Astrocyte of the cerebellum (primary cell): ENCODE measurements at regions not wholly inside any gene's neighbourhood (a gene's known extent, or its start where the extent isn't known, plus 50 kb on each side); places are given as distances from the start of the nearest gene placed in this dataset.
"Not testable (repeated sequence)": the region's sequence is repeated elsewhere in the genome, so short reads cannot be mapped to it uniquely, and the experiment has no call there.

Experiments
- DNase-seq: peaks from one replicate; pipeline ENCODE4 v3.0.0-alpha.2; 2011; ENCODE audit warnings: low read depth
- H3K4me3 ChIP-seq: 2 replicates; pipeline ENCODE4 v1.5.1; 2011; ENCODE audit warnings: mild to moderate bottlenecking, low read depth, low read length, moderate library complexity
- in situ Hi-C: cut with HindIII; loops from 2 replicates; pipeline ENCODE4 v1.10.0; 2017; ENCODE audit warnings: low sequenced_read_pairs
- TF ChIP-seq, protein P1 (sequence below): IDR thresholded peaks from 2 replicates; pipeline ENCODE4 v1.5.1; 2012; ENCODE audit warnings: low read length, low read depth, moderate library complexity, mild to moderate bottlenecking; ENCODE audit errors: missing control alignments

DNA sequence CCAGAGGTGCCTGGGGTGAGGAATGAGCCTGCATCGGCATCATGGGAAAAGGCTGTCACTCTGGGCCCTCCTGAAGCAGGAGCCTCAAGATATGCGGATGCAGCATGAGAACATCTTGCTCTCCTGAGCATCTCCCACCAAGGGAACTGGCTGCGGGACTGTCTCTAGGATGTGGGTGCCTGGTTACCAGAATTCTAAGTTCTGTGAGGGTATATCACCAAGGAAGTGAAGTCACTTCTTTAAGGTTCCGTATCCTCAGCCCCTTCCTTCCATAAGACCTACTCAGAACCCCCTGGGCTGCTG lies 86.9 kb downstream of the GGTLC2 start:
- TF ChIP-seq, protein P1, sequence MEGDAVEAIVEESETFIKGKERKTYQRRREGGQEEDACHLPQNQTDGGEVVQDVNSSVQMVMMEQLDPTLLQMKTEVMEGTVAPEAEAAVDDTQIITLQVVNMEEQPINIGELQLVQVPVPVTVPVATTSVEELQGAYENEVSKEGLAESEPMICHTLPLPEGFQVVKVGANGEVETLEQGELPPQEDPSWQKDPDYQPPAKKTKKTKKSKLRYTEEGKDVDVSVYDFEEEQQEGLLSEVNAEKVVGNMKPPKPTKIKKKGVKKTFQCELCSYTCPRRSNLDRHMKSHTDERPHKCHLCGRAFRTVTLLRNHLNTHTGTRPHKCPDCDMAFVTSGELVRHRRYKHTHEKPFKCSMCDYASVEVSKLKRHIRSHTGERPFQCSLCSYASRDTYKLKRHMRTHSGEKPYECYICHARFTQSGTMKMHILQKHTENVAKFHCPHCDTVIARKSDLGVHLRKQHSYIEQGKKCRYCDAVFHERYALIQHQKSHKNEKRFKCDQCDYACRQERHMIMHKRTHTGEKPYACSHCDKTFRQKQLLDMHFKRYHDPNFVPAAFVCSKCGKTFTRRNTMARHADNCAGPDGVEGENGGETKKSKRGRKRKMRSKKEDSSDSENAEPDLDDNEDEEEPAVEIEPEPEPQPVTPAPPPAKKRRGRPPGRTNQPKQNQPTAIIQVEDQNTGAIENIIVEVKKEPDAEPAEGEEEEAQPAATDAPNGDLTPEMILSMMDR = no peak
- DNase-seq = no peak
- H3K4me3 ChIP-seq = no peak overlapping the region
- in situ Hi-C loops = no loop called here

DNA sequence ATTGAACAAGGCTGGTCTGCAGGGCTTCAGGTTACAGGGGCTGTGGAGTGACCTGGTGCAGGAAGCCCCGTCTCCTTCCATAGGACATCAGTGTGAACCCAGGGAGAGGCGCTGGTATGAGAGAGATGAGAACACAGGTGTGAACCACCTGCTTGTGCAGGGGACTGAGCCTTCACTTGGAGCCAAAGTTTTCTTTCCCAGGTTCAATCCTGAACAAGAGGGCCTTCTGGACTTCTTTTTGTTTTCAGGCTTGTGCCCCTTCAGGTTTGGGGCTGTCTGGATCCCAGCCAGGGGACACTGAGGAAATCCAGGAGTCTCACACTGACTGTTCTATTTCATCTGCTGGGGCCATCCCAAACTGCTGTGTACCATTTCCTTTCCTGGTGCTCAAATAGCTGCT lies 88.6 kb downstream of the GGTLC2 start:
- DNase-seq, in situ Hi-C loops, H3K4me3 ChIP-seq: not testable (repeated sequence)

- in situ Hi-C loops = no loop called here
- TF ChIP-seq, protein P1 = no peak
- no peak for DNase-seq
- H3K4me3 ChIP-seq = no peak overlapping the region
Measured at GRCh38 chr22:22733881-22734373, 89.5 kb downstream of the GGTLC2 start.

DNA sequence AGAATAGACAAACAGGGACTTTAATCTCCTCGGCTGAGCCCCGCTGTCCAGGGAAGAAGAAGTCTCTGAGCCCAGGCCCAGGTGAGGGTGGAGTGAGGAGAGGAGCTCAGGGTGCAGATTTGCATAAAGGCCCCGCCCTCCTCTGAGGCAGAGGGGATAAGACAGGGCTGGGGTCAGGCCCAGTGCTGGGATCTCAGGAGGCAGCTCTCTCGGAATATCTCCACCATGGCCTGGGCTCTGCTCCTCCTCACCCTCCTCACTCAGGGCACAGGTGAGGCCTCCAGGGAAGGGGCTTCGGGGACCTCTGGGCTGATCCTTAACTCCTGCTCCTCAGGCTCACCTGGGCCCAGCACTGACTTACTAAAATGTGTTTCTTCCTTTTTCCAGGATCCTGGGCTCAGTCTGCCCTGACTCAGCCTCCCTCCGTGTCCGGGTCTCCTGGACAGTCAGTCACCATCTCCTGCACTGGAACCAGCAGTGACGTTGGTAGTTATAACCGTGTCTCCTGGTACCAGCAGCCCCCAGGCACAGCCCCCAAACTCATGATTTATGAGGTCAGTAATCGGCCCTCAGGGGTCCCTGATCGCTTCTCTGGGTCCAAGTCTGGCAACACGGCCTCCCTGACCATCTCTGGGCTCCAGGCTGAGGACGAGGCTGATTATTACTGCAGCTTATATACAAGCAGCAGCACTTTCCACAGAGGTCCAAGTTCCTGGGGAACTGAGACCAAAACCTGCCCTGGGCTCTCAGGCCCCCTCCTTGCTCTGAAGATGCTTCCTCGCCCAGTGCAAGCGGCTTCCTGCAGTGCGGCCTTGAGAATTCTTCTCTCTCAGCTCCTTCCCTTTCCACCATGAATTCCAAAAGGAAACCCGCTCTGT lies 90.2 kb downstream of the GGTLC2 start:
- DNase-seq, in situ Hi-C loops: not testable (repeated sequence)

GRCh38 chr22:22735276-22735675 lies 90.9 kb downstream of the GGTLC2 start:
- DNase-seq, in situ Hi-C loops, H3K4me3 ChIP-seq: not testable (repeated sequence)

More for the DNA sequence above, 90.2 kb downstream of the GGTLC2 start:
- H3K4me3 ChIP-seq = not testable (repeated sequence)

GRCh38 chr22:22735695-22736611 lies 91.5 kb downstream of the GGTLC2 start:
- in situ Hi-C loops = no loop called here
- TF ChIP-seq, protein P1 = no peak
- DNase-seq = no peak
- H3K4me3 ChIP-seq = no peak overlapping the region

GRCh38 chr22:22737590-22737989 lies 93.2 kb downstream of the GGTLC2 start:
- in situ Hi-C loops = no loop called here
- DNase-seq = no peak
- TF ChIP-seq, protein P1 = no peak
- H3K4me3 ChIP-seq = no peak overlapping the region
